ENCODE measurements at regions not wholly inside any gene's neighbourhood (a gene's known extent, or its start where the extent isn't known, plus 50 kb on each side); places are given as distances from the start of the nearest gene placed in this dataset.

GRCh38 chr1:82215853-82216175, 415.1 kb downstream of the ADGRL2 start:
- H2BK15ac ChIP-seq (ENCODE audit: low read depth, low read length) = no peak overlapping the region
- H2BK120ac ChIP-seq (ENCODE audit: low read depth, low read length) = no peak overlapping the region
- no peak overlapping the region for H3K23ac ChIP-seq (ENCODE audit: low read depth, low read length)
- ChIA-PET POLR2A (ENCODE audit: unreplicated experiment) (no interaction called here), CTCF (no interaction called here)
- no peaks in the 10 kb centered on the region for H4K20me1 ChIP-seq (ENCODE audit: insufficient read depth, low read length)
- H4K5ac ChIP-seq (ENCODE audit: low read depth, low read length) = no peak overlapping the region
- no peak overlapping the region for H3K27ac ChIP-seq (ENCODE audit: insufficient read depth, low read length)
- no peak overlapping the region for H3K4ac ChIP-seq (ENCODE audit: low read depth, low read length)
- TF ChIP-seq MAFK (IDR thresholded peaks at IDR 0.05; ENCODE audit: low read depth, low read length) = no peak
- no peak for TF ChIP-seq RAD21 (IDR thresholded peaks at IDR 0.05; ENCODE audit: low read length)
- no peak for TF ChIP-seq CEBPB (IDR thresholded peaks at IDR 0.05; ENCODE audit: low read depth, low read length)
- no peak for TF ChIP-seq POLR2A (IDR thresholded peaks at IDR 0.05; ENCODE audit: low read depth, low read length)
- no peak for TF ChIP-seq RFX5 (IDR thresholded peaks at IDR 0.05; ENCODE audit: low read depth, low read length)
- no peak for TF ChIP-seq MXI1 (IDR thresholded peaks at IDR 0.05; ENCODE audit: borderline replicate concordance, low read depth, low read length)
- intact Hi-C loops (cut with micrococcal nuclease) = no loop called here
- no TSS peak for BruUV-seq (replicated peaks)
- H3K4me1 ChIP-seq (ENCODE audit: control insufficient read depth, insufficient read depth, low read length) = no peaks in the 10 kb centered on the region
- ATAC-seq (ENCODE audit: low read depth) = no peak
- no peak for DNase-seq
- no peak overlapping the region for H4K8ac ChIP-seq (ENCODE audit: low read depth in 2 of 2, low read length in 2 of 2)
- no peak overlapping the region for H3K14ac ChIP-seq (replicated peaks; ENCODE audit: low read depth, low read length)
- H3K27me3 ChIP-seq (ENCODE audit: control insufficient read depth, insufficient read depth, low read length) = no peaks in the 10 kb centered on the region
- no peaks in the 10 kb centered on the region for H3K36me3 ChIP-seq (ENCODE audit: control insufficient read depth, insufficient read depth, low read length)
- H4K91ac ChIP-seq (ENCODE audit: insufficient read depth, low read depth, low read length) = no peak overlapping the region
- no peak overlapping the region for H2AK5ac ChIP-seq (ENCODE audit: low read depth, low read length)
- 100% methylated on average over 1 of the region's 2 CpGs; no CpG with 5 or more reads in 1 of the 2 experiments for WGBS, 2 experiments (ENCODE audit: extremely low coverage in 2 of 2, insufficient read length in 1 of 2)
- H3K4me2 ChIP-seq (ENCODE audit: low read depth, low read length) = no peak overlapping the region
- H3K4me3 ChIP-seq (ENCODE audit: insufficient read depth, low read depth, low read length) = no peak overlapping the region
- H2BK5ac ChIP-seq (ENCODE audit: low read depth, low read length, poor library complexity, severe bottlenecking) = no peak overlapping the region
- no peak overlapping the region for H2BK20ac ChIP-seq (ENCODE audit: low read depth, low read length)
- no peak overlapping the region for H2AFZ ChIP-seq (replicated peaks; ENCODE audit: low read length, poor library complexity)
- dilution Hi-C loops (cut with HindIII; ENCODE audit: low sequenced_read_pairs, unreplicated experiment) = no loop called here
- H3K56ac ChIP-seq (ENCODE audit: extremely low read depth, insufficient read depth, low read length) = no peak overlapping the region
- no peak overlapping the region for H2AK9ac ChIP-seq (replicated peaks; ENCODE audit: low read depth, low read length, poor library complexity)
- H3K79me1 ChIP-seq (ENCODE audit: low read depth in 1 of 2, low read length in 2 of 2) = no peaks in the 10 kb centered on the region
- in situ Hi-C loops (cut with MboI; ENCODE audit: low sequenced_read_pairs) = no loop called here
- H3K9ac ChIP-seq (ENCODE audit: low read depth, low read length) = no peak overlapping the region
- H3K9me3 ChIP-seq (ENCODE audit: control insufficient read depth, insufficient read depth, low read length) = peaks cover 2% of the 10 kb centered on the region; the same call in 1 of the 2 replicates
- no peak overlapping the region for H3K18ac ChIP-seq (ENCODE audit: low read depth, low read length)
- H3K9me1 ChIP-seq (ENCODE audit: insufficient read depth, low read length) = no peaks in the 10 kb centered on the region
